Large intestine (tissue), 3 donors: ENCODE measurements at regions not wholly inside any gene's neighbourhood (a gene's known extent, or its start where the extent isn't known, plus 50 kb on each side); places are given as distances from the start of the nearest gene placed in this dataset.
A peak's percentile ranks its signal among the peaks of the same experiment; 100 is the strongest.
"Not testable (repeated sequence)": the region's sequence is repeated elsewhere in the genome, so short reads cannot be mapped to it uniquely, and the experiment has no call there.

Experiments
- DNase-seq, 2 donors: peaks; one replicate each; pipeline versions ENCODE4 v3.0.0 to v3.0.0-alpha.2; 2013
- H3K27ac ChIP-seq: one replicate; pipeline ENCODE4 v1.5.1; 2013; ENCODE audit warnings: low read length
- H3K27me3 ChIP-seq: 2 replicates; pipeline ENCODE4 v1.6.1; 2013; ENCODE audit warnings: low read length; ENCODE audit not compliant: control insufficient read depth, insufficient read depth
- H3K36me3 ChIP-seq: 2 replicates; pipeline ENCODE4 v1.6.1; 2013; ENCODE audit warnings: low read length; ENCODE audit not compliant: control insufficient read depth, insufficient read depth
- H3K4me1 ChIP-seq: one replicate; pipeline ENCODE4 v1.6.1; 2013; ENCODE audit warnings: low read length; ENCODE audit not compliant: control insufficient read depth, insufficient read depth
- H3K4me3 ChIP-seq: one replicate; pipeline ENCODE4 v1.5.1; 2013; ENCODE audit warnings: low read length
- H3K9me3 ChIP-seq: one replicate; pipeline ENCODE4 v1.6.1; 2013; ENCODE audit warnings: mild to moderate bottlenecking, low read depth, low read length, moderate library complexity; ENCODE audit not compliant: control insufficient read depth
- WGBS: methylation state at CpG from one replicate; pipeline ENCODE4 v1.1.5; 2013; ENCODE audit warnings: low lambda C conversion rate; ENCODE audit not compliant: insufficient coverage; 5-methylcytosine and 5-hydroxymethylcytosine counted together

DNA sequence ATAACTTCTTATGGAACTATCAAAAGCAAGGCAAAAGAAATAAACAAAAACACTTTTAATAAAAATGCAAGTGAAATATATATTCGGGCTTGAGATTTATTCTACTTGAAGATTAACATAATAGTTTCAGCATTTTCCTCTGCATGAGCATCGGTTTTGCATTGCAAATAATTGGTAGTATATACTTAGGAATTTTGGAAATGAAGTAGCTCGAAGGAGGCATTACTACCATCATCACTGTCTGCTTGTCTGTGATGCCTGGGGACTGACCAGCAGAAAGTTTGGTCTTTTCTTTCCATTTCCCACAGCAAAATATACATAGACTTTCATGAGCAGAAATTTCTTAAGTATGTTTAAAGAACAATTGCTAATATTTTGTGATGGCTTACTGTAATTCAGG lies 570.7 kb downstream of the HTR1B start:
- Histone ChIP-seq H3K4me3 (no peak overlapping the region), H3K4me1 (no peaks in the 10 kb centered on the region), H3K36me3 (no peaks in the 10 kb centered on the region), H3K27me3 (no peaks in the 10 kb centered on the region), H3K9me3 (no peaks in the 10 kb centered on the region), H3K27ac (no peak overlapping the region)
- 100% methylated on average over 1 of the region's 3 CpGs for WGBS
- DNase-seq: no peak

DNA sequence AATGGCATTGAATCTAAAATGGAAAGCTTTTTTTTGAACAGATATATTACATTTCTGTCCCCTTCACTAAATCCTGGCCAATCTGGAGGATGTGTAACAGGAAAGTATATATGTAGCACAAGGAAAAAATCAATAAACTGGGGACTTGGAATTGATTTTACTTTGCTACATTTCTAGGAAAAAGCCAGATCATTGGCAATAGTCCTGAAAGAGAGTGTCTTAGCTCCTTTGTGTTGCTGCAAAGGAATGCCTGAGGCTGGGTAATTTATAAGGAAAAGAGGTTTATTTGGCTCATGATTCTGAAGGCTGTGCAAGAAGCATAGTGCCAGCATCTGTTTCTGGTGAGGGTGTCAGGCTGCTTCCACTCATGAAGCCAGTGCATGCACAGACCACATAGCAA lies 574.9 kb downstream of the HTR1B start:
- Histone ChIP-seq H3K27me3 (no peaks in the 10 kb centered on the region), H3K4me1 (no peaks in the 10 kb centered on the region), H3K4me3 (no peak overlapping the region), H3K27ac (no peak overlapping the region), H3K36me3 (no peaks in the 10 kb centered on the region), H3K9me3 (no peaks in the 10 kb centered on the region)
- no peak for DNase-seq

DNA sequence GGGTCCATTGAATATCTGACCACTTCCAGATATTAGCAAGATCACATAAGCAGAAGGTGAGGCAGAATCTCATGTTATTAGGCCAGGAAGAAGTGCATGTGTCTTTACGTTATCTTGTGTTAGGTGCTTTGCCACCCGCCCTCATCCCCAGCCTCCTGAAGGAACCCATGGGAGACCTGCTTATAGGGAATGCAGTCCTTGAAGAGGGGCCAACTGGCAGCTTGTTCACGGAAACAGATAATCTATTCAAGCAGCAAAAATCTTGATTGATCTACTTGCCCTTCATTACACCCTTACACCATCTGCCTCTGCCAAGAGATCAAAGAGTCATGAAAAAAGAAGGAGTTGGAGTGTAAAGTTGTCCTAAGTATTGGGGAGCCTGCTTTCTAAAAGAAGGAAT lies 576.4 kb downstream of the HTR1B start:
- 100% methylated on average over 1 of the region's 3 CpGs for WGBS
- no peaks in the 10 kb centered on the region for H3K9me3 ChIP-seq
- H3K27me3 ChIP-seq: no peaks in the 10 kb centered on the region
- no peaks in the 10 kb centered on the region for H3K36me3 ChIP-seq
- no peak overlapping the region for H3K27ac ChIP-seq
- no peak for DNase-seq
- H3K4me1 ChIP-seq: no peaks in the 10 kb centered on the region
- H3K4me3 ChIP-seq: no peak overlapping the region

DNA sequence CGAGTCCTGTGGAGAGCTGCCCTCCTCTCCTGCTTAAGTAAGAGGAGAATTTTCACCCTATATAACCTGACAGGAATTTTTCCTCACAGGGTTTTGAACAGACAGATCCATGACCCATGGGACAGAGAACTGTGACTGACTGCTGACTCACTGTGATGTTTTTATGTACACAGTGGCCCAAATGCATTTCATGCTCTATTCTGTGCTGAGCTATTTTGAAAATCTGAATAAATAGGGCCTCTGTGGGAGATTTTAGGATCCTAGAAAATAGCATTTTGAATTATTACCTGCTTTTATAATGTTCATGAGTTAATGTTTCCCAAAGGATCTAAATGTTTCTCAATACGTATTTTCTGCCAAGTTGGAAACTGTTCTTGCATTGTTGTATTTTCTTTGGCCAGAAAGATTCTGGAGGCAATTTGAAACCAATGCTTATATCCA lies 577.4 kb downstream of the HTR1B start:
- Histone ChIP-seq H3K27ac (no peak overlapping the region), H3K4me3 (no peak overlapping the region), H3K9me3 (no peaks in the 10 kb centered on the region), H3K27me3 (no peaks in the 10 kb centered on the region), H3K4me1 (no peaks in the 10 kb centered on the region), H3K36me3 (no peaks in the 10 kb centered on the region)
- no peak for DNase-seq
- 86% methylated on average over 1 of the region's 2 CpGs for WGBS

DNA sequence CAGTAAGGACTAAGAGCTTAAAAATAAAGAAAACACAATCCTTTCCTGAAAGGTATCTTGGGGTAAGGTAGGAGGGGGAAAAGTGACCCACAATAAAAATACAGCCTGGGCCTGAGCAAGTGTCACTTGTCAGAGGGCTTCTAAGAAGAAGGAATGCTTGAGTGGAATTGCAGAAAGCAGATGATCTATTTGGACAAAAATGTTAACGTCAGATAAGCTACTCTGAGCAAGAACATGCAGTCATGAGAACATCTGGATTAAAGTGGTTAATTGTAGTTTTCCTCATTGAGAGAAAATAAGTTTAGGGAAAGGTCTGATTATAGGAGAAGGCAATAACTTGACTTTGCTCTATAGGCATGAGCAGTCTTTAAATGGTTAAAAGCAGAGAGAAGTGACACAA lies 581.9 kb downstream of the HTR1B start:
- H3K4me3 ChIP-seq: no peak overlapping the region
- H3K36me3 ChIP-seq: no peaks in the 10 kb centered on the region
- DNase-seq: no peak
- H3K27ac ChIP-seq: no peak overlapping the region
- H3K4me1 ChIP-seq: no peaks in the 10 kb centered on the region
- H3K9me3 ChIP-seq: no peaks in the 10 kb centered on the region
- 100% methylated on average over 1 of the region's 1 CpG for WGBS
- H3K27me3 ChIP-seq: no peaks in the 10 kb centered on the region

DNA sequence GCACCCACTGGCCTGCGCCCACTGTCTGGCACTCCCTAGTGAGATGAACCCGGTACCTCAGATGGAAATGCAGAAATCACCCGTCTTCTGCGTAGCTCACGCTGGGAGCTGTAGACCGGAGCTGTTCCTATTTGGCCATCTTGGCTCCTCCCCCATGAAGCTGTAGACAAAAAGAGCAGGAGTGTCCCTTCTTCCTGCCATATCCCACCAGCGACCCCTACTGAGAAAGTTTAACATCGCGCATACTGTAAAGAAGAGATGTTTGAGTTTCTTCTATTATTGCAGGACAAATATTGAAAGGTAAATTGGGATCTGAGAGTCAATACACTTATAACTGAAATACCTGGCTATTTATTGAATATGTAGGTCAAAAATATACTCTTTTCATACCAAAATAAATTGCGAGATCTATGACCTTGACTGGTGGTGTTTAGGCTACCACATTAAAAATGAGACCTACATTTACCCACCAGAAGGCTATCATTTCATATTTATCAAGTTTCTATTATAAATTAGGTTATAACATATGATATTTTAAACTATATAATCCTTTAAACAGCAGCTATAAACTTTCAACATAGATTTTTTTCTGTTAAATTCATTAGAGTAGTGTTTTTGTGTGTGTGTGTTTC lies 586.3 kb downstream of the HTR1B start:
- WGBS: 40% methylated on average over 3 of the region's 10 CpGs
- no peak overlapping the region for H3K4me3 ChIP-seq

DNA sequence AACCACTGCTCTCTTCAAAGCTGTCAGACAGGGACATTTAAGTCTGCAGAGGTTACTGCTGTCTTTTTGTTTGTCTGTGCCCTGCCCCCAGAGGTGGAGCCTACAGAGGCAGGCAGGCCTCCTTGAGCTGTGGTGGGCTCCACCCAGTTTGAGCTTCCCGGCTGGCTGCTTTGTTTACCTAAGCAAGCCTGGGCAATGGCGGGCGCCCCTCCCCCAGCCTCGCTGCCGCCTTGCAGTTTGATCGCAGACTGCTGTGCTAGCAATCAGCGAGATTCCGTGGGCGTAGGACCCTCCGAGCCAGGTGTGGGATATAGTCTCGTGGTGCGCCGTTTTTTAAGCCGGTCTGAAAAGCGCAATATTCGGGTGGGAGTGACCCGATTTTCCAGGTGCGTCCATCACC lies 586.9 kb downstream of the HTR1B start:
- H3K36me3 ChIP-seq, H3K4me3 ChIP-seq, H3K9me3 ChIP-seq, H3K27me3 ChIP-seq, H3K27ac ChIP-seq, DNase-seq, H3K4me1 ChIP-seq: not testable (repeated sequence)
- no CpG with 5 or more reads among the region's 18 CpGs for WGBS

More for the DNA sequence above, 586.3 kb downstream of the HTR1B start:
- peak; percentile 41 to 42 for DNase-seq
- H3K27me3 ChIP-seq: no peaks in the 10 kb centered on the region
- H3K4me1 ChIP-seq: no peaks in the 10 kb centered on the region
- no peak overlapping the region for H3K27ac ChIP-seq
- no peaks in the 10 kb centered on the region for H3K9me3 ChIP-seq
- no peaks in the 10 kb centered on the region for H3K36me3 ChIP-seq

DNA sequence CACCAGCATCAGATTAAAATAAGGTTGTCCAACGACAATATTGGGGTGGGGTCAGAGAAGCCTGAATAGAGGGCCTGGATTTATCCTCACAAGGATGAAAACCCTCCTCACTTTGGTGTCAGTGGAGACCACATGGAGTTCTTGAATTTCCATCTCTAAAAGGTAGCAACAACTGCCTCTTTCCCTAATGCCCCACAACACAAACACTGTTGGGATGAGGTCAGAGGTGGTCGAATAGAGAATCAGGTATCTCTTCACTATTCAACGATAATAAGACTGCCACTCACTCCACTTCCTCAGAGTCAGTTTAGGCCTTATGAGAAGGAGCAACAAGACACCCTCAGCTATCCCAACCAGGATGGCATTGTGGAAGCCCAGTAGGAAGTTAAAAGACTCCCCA lies 596.1 kb downstream of the HTR1B start:
- no peak for DNase-seq
- no peaks in the 10 kb centered on the region for H3K4me1 ChIP-seq
- peaks cover 4% of the 10 kb centered on the region for H3K9me3 ChIP-seq
- no peak overlapping the region for H3K27ac ChIP-seq
- no peaks in the 10 kb centered on the region for H3K27me3 ChIP-seq
- H3K4me3 ChIP-seq: no peak overlapping the region
- no CpG with 5 or more reads among the region's 3 CpGs for WGBS
- no peaks in the 10 kb centered on the region for H3K36me3 ChIP-seq

DNA sequence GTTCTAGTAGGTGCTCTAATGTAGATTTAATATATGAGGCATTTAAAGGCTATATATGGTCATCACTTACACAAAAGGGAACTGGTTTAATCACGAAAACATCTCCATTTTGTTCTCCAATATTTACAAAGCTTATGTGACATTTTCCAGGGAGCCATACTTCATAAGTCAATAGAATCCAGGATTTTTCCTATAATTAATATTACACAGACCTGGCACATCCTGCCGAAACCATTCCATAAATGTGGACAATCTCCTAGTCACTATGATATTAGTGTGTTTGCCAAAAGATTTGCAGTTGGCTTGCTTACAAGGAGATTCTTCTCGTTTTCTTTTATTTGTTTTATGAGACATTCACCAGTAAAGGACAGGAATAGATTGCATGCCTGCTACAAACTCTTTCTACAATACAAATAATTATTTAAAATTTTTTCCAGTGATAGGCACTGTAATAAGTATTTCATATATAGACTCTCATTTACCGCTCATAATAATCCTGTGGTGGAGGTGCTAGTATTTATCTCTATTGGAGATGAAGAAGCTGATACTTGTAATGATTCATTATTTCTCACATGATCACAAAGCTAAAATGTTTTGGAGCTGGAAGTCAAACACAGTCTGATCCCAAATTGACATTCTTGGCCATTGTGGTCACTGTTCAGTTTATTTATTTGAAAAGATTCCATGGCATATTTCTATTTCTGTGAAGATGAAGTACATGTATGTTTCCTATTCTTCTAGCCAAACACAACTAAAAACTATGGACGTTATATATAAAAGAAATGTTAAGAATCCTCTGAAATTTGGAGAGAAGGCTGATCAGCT lies 597.0 kb downstream of the HTR1B start:
- Histone ChIP-seq H3K4me1 (no peaks in the 10 kb centered on the region), H3K27ac (no peak overlapping the region), H3K9me3 (peaks cover 4% of the 10 kb centered on the region), H3K27me3 (no peaks in the 10 kb centered on the region), H3K4me3 (no peak overlapping the region), H3K36me3 (no peaks in the 10 kb centered on the region)
- 67% methylated on average over 2 of the region's 5 CpGs for WGBS
- no peak for DNase-seq

DNA sequence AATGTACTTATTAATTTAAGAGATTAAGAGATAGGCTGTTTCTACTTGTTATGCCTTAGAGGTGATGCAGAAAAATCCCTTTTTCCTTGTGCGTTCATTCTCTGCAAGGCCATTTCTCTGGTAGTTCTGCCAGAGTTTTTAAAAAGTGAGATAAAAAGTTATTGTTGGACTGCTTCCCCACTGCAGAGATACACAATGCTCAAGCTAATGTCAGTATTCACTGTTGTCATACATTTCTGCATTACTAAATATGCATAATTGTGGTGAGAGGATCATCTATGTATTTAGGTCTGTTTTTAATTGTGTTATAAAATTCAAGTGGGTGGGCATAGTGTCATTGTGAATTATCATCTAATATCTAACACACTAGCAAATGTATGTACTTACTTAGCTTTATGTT lies 600.4 kb downstream of the HTR1B start:
- Histone ChIP-seq H3K9me3 (peaks cover 4% of the 10 kb centered on the region), H3K27ac (no peak overlapping the region), H3K4me3 (no peak overlapping the region), H3K27me3 (no peaks in the 10 kb centered on the region), H3K4me1 (no peaks in the 10 kb centered on the region), H3K36me3 (no peaks in the 10 kb centered on the region)
- DNase-seq: no peak
- no CpG with 5 or more reads among the region's 1 CpG for WGBS

DNA sequence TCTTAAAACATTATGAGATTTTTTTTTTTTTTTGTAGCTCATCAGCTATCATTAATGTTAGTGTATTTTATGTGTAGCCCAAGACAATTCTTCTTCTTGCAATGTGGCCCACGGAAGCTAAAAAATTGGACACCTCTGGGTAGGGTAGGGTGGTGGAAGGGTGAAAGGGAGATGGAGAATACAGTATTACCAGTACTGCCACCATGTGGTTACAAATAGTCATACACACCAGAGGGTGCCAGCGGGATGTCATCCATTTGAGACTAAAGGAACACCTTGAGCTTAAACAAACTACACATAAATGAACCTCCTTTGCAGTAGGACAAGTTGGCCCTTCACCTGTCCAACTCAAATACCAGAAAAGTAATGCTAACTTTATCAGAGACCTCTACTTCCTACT lies 601.9 kb downstream of the HTR1B start:
- WGBS: no CpG with 5 or more reads among the region's 2 CpGs
- H3K27me3 ChIP-seq: no peaks in the 10 kb centered on the region
- H3K4me3 ChIP-seq: no peak overlapping the region
- no peaks in the 10 kb centered on the region for H3K9me3 ChIP-seq
- H3K36me3 ChIP-seq: no peaks in the 10 kb centered on the region
- peak in 1 of 2 donors; percentile 28 for DNase-seq
- H3K27ac ChIP-seq: no peak overlapping the region
- no peaks in the 10 kb centered on the region for H3K4me1 ChIP-seq
